Liver (tissue), 3 donors: ENCODE measurements at regions not wholly inside any gene's neighbourhood (a gene's known extent, or its start where the extent isn't known, plus 50 kb on each side); places are given as distances from the start of the nearest gene placed in this dataset.

ENCODE experiments used
- FOXA1 ChIP-seq: IDR thresholded peaks from 2 replicates; pipeline ENCODE4 v1.6.1; 2016; ENCODE audit warnings: antibody characterized with exemption
- GABPA ChIP-seq, 2 donors: IDR thresholded peaks in 1 of 2; conservative IDR thresholded peaks in 1 of 2; 2 replicates each; pipeline ENCODE4 v1.6.1; 2016; ENCODE audit warnings: antibody characterized with exemption in 2 of 2, mild to moderate bottlenecking in 1 of 2, moderate library complexity in 1 of 2
- HNF4G ChIP-seq: IDR thresholded peaks from 2 replicates; pipeline ENCODE4 v1.6.1; 2016; ENCODE audit warnings: antibody characterized with exemption
- JUND ChIP-seq, 2 donors: IDR thresholded peaks; 2 replicates each; pipeline ENCODE4 v1.6.1; 2016; ENCODE audit warnings: antibody characterized with exemption in 2 of 2
- RAD21 ChIP-seq, 2 donors: IDR thresholded peaks; 2 replicates each; pipeline ENCODE4 v1.6.1; 2016; ENCODE audit warnings: antibody characterized with exemption in 2 of 2, mild to moderate bottlenecking in 2 of 2
- SP1 ChIP-seq: IDR thresholded peaks from 2 replicates; pipeline ENCODE4 v1.6.1; 2018; ENCODE audit warnings: antibody characterized with exemption, mild to moderate bottlenecking
- TAF1 ChIP-seq: conservative IDR thresholded peaks from 2 replicates; pipeline ENCODE4 v1.6.1; 2016; ENCODE audit warnings: antibody characterized with exemption, mild to moderate bottlenecking
- YY1 ChIP-seq: IDR thresholded peaks from 2 replicates; pipeline ENCODE4 v1.6.1; 2016; ENCODE audit warnings: antibody characterized with exemption, mild to moderate bottlenecking
- TF ChIP-seq, protein P1 (sequence below): IDR thresholded peaks from 2 replicates; pipeline ENCODE4 v1.6.1; 2016; ENCODE audit warnings: antibody characterized with exemption
- TF ChIP-seq, protein P2 (sequence below): fragments of 150-350 bp; IDR thresholded peaks from 2 replicates; pipeline ENCODE4 v1.5.1; 2017; ENCODE audit warnings: improper control_type of control experiment, low read depth, low read length; ENCODE audit not compliant: missing input control
- TF ChIP-seq, protein P3 (sequence below): IDR thresholded peaks from 2 replicates; pipeline ENCODE4 v1.6.1; 2016; ENCODE audit warnings: antibody characterized with exemption, mild to moderate bottlenecking
- TF ChIP-seq, protein P4 (sequence below): IDR thresholded peaks from 2 replicates; pipeline ENCODE4 v1.6.1; 2016; ENCODE audit warnings: antibody characterized with exemption
- TF ChIP-seq, protein P5 (sequence below): IDR thresholded peaks from 2 replicates; pipeline ENCODE4 v1.6.1; 2016; ENCODE audit warnings: antibody characterized with exemption
- donor health status: healthy.
- donor health status: healthy.

DNA sequence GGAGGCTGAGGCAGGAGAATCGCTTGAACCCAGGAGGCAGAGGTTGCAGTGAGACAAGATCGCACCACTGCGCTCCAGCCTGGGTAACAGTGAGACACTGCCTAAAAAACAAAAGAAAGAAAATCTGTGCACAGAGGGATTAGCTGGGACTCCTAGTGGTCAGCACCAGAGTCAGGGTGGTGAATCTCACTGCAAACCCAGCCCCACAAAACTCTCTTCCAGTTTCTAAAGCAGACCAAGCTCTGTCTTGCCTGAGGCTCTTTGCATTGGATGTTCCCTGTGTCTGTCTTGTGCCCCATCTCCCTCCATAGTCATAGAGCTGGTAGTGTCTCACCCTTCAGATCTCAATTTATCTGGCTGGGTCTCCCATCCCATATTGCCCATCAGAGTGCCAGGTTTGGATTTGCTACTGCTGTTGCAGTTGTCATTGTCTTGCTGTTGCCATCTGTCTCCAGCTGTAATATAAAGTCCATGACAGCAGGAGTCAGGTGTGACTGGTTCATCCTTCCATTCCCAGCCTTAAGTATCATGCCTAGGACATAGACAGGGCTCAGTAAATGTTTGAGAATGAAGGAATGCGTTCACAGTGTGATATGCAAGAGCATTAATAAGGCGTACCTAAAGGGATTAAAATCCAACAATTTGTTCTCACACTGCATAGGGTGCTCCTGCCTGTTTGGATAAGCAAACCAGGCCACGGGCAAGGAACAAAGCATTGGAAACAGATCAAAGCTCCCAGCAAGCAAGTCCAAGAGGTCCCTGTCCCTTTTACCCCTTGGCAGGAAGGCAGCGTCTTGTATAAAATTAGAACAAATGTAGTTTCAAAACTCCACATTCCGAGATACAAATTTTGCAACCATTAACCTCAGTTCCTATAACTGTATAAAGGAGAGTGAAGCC is 614.6 kb upstream of the CDH5 start:
- TF ChIP-seq, protein P1, sequence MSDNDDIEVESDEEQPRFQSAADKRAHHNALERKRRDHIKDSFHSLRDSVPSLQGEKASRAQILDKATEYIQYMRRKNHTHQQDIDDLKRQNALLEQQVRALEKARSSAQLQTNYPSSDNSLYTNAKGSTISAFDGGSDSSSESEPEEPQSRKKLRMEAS, result no peak
- TF ChIP-seq GABPA (IDR thresholded peaks at IDR 0.05 in 1 of 2, conservative IDR thresholded peaks at IDR 0.05 in 1 of 2), result no peak
- TF ChIP-seq SP1, result no peak
- TF ChIP-seq, protein P2, sequence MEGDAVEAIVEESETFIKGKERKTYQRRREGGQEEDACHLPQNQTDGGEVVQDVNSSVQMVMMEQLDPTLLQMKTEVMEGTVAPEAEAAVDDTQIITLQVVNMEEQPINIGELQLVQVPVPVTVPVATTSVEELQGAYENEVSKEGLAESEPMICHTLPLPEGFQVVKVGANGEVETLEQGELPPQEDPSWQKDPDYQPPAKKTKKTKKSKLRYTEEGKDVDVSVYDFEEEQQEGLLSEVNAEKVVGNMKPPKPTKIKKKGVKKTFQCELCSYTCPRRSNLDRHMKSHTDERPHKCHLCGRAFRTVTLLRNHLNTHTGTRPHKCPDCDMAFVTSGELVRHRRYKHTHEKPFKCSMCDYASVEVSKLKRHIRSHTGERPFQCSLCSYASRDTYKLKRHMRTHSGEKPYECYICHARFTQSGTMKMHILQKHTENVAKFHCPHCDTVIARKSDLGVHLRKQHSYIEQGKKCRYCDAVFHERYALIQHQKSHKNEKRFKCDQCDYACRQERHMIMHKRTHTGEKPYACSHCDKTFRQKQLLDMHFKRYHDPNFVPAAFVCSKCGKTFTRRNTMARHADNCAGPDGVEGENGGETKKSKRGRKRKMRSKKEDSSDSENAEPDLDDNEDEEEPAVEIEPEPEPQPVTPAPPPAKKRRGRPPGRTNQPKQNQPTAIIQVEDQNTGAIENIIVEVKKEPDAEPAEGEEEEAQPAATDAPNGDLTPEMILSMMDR, result no peak
- TF ChIP-seq, protein P3, sequence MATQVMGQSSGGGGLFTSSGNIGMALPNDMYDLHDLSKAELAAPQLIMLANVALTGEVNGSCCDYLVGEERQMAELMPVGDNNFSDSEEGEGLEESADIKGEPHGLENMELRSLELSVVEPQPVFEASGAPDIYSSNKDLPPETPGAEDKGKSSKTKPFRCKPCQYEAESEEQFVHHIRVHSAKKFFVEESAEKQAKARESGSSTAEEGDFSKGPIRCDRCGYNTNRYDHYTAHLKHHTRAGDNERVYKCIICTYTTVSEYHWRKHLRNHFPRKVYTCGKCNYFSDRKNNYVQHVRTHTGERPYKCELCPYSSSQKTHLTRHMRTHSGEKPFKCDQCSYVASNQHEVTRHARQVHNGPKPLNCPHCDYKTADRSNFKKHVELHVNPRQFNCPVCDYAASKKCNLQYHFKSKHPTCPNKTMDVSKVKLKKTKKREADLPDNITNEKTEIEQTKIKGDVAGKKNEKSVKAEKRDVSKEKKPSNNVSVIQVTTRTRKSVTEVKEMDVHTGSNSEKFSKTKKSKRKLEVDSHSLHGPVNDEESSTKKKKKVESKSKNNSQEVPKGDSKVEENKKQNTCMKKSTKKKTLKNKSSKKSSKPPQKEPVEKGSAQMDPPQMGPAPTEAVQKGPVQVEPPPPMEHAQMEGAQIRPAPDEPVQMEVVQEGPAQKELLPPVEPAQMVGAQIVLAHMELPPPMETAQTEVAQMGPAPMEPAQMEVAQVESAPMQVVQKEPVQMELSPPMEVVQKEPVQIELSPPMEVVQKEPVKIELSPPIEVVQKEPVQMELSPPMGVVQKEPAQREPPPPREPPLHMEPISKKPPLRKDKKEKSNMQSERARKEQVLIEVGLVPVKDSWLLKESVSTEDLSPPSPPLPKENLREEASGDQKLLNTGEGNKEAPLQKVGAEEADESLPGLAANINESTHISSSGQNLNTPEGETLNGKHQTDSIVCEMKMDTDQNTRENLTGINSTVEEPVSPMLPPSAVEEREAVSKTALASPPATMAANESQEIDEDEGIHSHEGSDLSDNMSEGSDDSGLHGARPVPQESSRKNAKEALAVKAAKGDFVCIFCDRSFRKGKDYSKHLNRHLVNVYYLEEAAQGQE, result no peak
- TF ChIP-seq, protein P4, sequence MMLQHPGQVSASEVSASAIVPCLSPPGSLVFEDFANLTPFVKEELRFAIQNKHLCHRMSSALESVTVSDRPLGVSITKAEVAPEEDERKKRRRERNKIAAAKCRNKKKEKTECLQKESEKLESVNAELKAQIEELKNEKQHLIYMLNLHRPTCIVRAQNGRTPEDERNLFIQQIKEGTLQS, result no peak
- no peak for TF ChIP-seq RAD21 (IDR thresholded peaks at IDR 0.05)
- TF ChIP-seq, protein P5, sequence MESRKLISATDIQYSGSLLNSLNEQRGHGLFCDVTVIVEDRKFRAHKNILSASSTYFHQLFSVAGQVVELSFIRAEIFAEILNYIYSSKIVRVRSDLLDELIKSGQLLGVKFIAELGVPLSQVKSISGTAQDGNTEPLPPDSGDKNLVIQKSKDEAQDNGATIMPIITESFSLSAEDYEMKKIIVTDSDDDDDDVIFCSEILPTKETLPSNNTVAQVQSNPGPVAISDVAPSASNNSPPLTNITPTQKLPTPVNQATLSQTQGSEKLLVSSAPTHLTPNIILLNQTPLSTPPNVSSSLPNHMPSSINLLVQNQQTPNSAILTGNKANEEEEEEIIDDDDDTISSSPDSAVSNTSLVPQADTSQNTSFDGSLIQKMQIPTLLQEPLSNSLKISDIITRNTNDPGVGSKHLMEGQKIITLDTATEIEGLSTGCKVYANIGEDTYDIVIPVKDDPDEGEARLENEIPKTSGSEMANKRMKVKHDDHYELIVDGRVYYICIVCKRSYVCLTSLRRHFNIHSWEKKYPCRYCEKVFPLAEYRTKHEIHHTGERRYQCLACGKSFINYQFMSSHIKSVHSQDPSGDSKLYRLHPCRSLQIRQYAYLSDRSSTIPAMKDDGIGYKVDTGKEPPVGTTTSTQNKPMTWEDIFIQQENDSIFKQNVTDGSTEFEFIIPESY, result no peak
- no peak for TF ChIP-seq YY1
- TF ChIP-seq JUND (IDR thresholded peaks at IDR 0.05), result no peak
- no peak for TF ChIP-seq HNF4G
- no peak for TF ChIP-seq TAF1
- TF ChIP-seq FOXA1, result no peak
